Skeletal muscle cell (primary cell): ENCODE measurements at regions not wholly inside any gene's neighbourhood (a gene's known extent, or its start where the extent isn't known, plus 50 kb on each side); places are given as distances from the start of the nearest gene placed in this dataset.
"Not testable (repeated sequence)": the region's sequence is repeated elsewhere in the genome, so short reads cannot be mapped to it uniquely, and the experiment has no call there.

Source experiments
- DNase-seq: peaks from one replicate; pipeline ENCODE4 v3.0.0-alpha.2; 2010; ENCODE audit warnings: low read depth
- H3K4me3 ChIP-seq: 2 replicates; pipeline ENCODE4 v1.5.1; 2011; ENCODE audit warnings: low read depth, mild to moderate bottlenecking, control low read depth, low read length, moderate library complexity

DNA sequence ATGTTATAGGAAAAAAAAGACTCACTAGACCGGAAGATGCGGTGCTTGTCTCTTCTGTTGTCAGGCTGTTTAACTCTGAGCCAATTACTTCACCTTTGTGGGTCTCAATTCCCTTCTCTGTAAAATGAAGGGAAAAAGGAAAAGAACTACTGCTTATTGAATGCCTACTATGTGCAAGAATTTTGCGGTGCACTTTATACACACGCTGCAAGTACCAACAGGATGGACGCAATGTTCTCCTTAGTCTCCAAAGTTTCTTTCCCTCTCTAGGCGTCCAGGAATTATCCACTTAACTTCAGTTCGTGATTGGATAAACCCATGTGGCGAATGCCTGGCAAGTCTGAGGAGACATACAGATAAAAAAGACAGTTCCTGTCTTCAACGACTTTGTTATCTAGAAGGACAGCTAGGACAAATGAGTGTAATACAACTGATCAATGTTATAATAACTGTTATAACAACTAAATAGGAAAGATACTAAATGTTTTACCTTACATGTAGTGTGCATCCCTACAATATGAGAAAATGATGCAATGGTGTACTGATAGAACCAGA is 69.0 kb upstream of the JARID2 start:
- no peak for DNase-seq
- H3K4me3 ChIP-seq, result no peak overlapping the region

DNA sequence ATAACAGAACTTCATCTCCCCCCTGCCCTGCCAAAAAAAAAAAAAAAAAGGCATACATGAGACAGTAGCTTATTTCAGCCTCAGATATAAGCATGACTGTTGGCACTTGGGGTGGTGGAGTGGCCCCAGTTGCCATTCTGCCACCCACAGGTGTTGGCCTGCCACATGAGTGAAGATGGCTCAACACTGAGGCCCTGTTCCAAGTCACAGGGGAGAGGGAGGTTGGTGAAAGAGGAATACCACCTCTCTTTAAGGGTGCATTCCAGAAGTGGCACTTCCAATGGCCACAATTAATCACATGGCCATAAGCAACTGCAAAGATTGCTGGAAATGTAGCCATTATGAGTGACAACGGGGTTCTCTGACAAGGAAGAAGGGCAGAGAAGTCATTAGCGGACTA is 61.9 kb upstream of the JARID2 start:
- DNase-seq, result no peak
- no peak overlapping the region for H3K4me3 ChIP-seq

- DNase-seq, result no peak
- H3K4me3 ChIP-seq, result no peak overlapping the region
These were observed 61.4 kb upstream of the JARID2 start for GRCh38 chr6:15184441-15184861.

GRCh38 chr6:15185111-15185510 is 60.8 kb upstream of the JARID2 start:
- H3K4me3 ChIP-seq, DNase-seq: not testable (repeated sequence)

GRCh38 chr6:15193451-15193850 is 52.4 kb upstream of the JARID2 start:
- not testable (repeated sequence) for H3K4me3 ChIP-seq

DNA sequence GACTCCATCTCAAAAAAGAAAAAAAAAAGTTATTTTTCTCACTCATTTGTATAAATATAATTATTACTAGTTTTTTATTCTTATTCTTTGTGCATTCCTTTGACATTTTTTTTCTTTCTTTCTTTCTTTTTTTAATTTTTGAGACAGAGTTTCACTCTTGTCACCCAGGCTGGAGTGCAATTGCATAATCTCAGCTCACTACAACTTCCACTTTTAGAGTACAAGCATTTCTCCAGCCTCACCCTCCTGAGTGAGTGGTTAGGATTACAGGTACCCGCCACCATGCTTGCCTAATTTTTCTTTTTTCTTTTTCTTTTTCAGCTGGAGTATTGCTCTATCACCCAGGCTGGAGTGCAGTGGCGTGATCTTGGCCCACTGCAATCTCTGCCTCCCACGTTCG is 51.4 kb upstream of the JARID2 start:
- H3K4me3 ChIP-seq, result no peak overlapping the region
- no peak for DNase-seq

More at GRCh38 chr6:15193451-15193850, 52.4 kb upstream of the JARID2 start:
- not testable (repeated sequence) for DNase-seq
